GM12875 (cell line): ENCODE measurements at regions not wholly inside any gene's neighbourhood (a gene's known extent, or its start where the extent isn't known, plus 50 kb on each side); places are given as distances from the start of the nearest gene placed in this dataset.

ENCODE experiments used
- H3K4me3 ChIP-seq: one replicate; pipeline ENCODE4 v1.5.1; 2011; ENCODE audit warnings: low read depth, low read length, control low read depth
- TF ChIP-seq, protein P1 (sequence below): IDR thresholded peaks from 2 replicates; pipeline ENCODE4 v1.5.1; 2011; ENCODE audit warnings: low read depth, mild to moderate bottlenecking, control low read depth, inconsistent platforms, low read length, moderate library complexity, borderline replicate concordance; ENCODE audit not compliant: insufficient read depth

DNA sequence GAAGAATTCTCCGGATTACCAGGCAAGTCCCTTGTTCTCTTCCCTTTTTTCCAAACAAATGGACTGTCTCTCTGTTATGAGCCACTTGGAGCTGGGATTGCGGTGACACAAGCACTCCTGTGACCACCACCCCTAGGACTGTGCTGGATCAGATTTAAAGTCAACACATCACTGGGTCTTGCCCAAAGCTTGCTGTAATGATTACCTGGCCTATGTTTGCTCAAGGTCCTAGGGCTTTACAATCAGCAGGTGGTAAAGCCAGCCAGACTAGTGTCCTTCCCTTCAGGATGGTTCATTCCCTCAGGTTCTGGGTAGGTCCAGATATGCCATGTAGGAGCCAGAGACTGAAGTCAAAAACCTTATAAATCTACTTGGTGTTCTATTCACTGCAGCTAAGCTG, 144.7 kb downstream of the COX18 start:
- TF ChIP-seq, protein P1, sequence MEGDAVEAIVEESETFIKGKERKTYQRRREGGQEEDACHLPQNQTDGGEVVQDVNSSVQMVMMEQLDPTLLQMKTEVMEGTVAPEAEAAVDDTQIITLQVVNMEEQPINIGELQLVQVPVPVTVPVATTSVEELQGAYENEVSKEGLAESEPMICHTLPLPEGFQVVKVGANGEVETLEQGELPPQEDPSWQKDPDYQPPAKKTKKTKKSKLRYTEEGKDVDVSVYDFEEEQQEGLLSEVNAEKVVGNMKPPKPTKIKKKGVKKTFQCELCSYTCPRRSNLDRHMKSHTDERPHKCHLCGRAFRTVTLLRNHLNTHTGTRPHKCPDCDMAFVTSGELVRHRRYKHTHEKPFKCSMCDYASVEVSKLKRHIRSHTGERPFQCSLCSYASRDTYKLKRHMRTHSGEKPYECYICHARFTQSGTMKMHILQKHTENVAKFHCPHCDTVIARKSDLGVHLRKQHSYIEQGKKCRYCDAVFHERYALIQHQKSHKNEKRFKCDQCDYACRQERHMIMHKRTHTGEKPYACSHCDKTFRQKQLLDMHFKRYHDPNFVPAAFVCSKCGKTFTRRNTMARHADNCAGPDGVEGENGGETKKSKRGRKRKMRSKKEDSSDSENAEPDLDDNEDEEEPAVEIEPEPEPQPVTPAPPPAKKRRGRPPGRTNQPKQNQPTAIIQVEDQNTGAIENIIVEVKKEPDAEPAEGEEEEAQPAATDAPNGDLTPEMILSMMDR, result no peak
- no peak overlapping the region for H3K4me3 ChIP-seq

DNA sequence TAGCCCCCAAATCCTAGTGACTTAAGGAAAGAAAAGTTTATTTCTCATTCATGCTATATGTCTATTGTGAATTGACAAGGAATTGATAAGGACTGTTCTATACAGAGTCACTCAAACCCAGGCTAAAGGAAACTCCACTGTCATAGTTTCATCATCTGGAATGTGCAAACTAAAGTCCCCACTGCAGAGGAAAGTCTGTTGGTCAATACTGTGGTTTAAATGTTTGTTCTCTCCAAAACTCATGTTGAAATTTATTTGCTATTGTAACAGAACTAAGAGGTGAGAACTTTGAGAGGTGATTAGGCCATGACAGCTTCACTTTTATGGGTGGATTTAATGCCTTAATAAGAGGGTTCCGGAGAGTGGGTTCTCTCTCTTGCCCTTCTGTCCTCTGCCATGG, 149.6 kb downstream of the COX18 start:
- H3K4me3 ChIP-seq, result no peak overlapping the region
- TF ChIP-seq, protein P1, result no peak

DNA sequence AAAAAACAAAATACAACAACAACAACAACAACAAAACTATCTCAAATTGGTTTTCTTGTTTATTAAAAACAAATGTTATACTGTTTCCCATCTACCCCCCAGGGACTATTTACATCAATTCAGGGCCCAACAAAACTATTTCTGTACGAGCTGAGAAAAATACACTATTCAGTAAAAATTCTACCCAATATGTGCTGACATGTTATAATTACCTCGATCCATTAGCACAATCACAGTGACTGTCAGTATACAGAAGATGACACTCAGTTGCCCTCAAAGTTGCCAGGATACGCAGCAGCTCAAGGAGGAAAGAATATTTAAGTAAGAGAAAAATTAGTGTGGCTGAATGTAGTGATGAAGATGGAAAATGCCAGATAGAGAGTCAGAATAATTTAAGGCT, 150.1 kb downstream of the COX18 start:
- TF ChIP-seq, protein P1, result no peak
- no peak overlapping the region for H3K4me3 ChIP-seq

DNA sequence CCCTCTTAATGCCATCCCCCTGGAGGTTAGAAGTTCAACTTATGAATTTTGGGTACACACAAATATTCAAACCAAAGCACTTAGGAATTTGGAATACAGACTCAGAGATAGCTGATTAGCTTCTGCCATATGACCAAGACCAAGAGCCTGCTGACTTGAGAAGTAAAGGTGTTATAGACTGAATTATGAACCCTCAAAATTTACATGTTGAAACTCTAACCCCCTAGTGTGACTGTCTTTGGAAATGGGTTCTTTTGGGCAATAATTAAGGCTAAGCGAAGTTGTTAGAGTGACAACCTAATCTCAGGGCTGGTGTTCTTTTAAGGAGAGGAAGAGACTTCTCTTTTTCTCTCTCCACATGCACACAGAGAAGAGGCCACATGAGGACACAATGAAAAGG, 151.2 kb downstream of the COX18 start:
- no peak overlapping the region for H3K4me3 ChIP-seq
- TF ChIP-seq, protein P1, result no peak

DNA sequence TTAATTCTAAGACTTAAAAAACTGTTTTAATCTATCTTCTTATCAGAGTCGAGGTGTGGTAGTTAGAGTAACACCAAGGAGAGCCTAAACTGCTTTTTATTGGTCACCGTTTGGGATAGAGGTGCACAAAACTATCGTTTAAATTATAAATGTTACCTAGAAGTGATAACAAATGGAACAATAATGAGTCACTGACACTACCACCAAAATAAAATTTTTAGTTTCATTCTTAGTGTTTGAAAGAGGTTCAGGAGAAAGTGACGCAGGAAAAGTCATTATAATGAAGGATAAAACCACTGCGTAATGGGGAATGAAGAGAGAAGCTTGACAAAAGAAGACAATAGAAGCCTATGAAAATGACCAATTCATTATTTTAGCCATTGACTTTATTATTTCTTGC, 158.2 kb downstream of the COX18 start:
- TF ChIP-seq, protein P1, result no peak
- H3K4me3 ChIP-seq, result no peak overlapping the region

DNA sequence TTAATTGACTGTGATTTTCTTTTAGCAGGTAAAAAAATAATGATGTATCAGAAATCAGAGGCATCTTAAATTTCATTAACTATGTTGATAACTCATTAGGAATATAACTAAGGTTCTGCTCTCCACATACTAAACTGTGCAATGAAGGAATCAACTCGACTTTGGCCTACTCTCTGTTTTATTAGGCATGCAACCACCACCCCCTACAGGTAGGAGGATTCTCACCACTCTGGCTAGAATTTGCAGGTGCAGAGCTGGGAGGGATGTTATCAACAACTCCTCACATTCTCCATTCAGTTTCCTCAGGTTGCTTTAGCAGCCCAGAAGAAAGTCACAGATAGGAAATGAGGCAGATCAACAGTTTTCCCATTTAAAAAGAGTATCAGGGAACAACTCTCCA, 160.1 kb downstream of the COX18 start:
- TF ChIP-seq, protein P1, result no peak
- no peak overlapping the region for H3K4me3 ChIP-seq

DNA sequence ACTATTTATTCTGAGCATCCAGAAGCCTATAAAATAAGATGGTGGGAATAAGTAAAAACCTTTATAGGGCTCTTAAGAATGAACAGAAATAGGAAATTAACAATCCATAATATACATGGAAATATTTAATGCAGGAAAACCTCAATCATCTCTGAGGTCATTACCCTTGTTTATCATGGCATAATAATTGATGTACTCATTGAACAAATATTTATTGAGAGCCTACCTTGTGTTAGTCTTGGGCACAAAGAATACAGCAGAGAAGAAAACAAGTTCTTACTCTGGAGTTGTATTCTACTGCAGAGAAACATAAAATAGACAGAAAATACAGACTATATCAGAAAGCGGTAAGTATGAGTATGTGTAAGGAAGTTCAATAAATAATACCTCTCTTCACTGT, 167.2 kb downstream of the COX18 start:
- TF ChIP-seq, protein P1, result no peak
- no peak overlapping the region for H3K4me3 ChIP-seq
